HG03521 (cell line): ENCODE measurements at regions not wholly inside any gene's neighbourhood (a gene's known extent, or its start where the extent isn't known, plus 50 kb on each side); places are given as distances from the start of the nearest gene placed in this dataset.

Experiments used
- ATAC-seq: cut with Tn5 transposase; IDR thresholded peaks from one replicate; pipeline ENCODE4 v1.9.1; 2021; ENCODE audit warnings: mild to moderate bottlenecking, moderate library complexity; ENCODE audit not compliant: unreplicated experiment

DNA sequence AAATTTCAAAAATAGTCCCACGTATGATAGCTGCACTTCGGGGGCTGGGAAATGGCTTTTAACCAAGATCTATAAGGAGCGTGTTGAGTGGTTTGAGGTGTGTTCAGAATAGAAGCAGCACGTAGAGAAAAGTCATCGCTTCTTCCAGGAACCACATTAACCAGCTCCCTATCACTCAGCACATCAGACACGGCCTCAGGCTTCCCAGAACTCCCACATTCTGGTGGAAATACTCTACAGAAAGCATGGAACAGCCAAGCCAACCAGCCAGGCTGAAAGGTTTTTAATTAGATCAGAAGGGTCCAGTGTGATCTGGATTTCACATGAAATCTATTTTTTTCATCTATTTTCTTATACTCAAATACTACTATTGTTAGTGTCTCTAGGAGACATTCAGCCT, 231.5 kb upstream of the NRP1 start:
- no peak for ATAC-seq

DNA sequence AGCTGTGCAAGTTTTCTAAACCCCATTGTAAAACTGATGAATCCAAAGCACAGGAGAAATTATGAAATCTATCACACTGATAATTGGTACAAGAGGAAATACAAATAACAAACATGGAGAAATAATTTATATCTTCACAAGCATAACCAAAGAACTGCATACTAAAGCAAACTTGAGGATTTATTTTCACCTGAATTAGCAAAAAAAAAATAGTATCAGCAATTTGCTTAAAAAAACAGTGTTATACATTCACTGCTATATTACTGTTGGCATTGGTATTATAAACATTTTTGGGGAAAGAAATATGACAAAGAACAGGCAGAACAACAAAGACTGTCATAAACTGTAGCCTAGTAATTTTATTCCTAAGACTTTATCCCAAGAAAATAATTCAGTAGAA, 230.8 kb upstream of the NRP1 start:
- ATAC-seq, result no peak

DNA sequence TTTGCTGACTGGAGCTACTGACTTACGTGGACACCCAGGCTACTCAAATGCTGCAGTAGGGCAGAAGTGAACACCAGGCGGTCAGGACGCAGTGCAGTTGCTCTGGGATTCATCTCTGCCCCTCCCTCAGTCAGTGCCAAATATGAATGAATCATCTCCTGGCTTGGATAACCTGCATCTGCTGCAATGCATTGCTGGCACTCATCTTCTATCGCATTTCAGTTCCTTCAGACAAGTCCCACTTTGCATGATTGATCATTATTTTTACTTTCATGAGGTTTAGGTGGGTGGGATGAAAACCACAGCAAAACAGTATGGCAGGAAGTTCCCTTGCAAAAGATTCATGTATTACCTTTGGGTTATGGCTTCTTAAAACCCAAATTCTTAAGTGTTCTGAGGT, 224.6 kb upstream of the NRP1 start:
- no peak for ATAC-seq

DNA sequence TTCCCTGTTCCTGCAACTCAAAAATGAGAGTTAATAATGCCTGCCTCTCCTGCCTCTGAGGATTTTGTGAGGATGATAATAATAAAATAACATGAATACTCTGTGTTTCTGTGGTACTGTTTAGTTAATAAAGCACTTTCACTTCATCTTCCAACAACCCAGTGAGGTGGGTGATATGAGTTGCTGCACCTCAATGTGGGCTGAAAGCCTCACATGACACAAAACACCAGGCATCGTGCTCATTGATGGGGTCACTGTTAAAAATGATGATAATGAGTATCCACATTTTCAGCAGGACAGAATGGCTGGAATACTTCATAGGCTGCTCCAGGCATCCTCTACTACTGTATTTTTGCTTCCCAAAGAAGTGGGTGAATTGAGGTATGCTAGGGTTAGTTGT, 222.8 kb upstream of the NRP1 start:
- no peak for ATAC-seq

DNA sequence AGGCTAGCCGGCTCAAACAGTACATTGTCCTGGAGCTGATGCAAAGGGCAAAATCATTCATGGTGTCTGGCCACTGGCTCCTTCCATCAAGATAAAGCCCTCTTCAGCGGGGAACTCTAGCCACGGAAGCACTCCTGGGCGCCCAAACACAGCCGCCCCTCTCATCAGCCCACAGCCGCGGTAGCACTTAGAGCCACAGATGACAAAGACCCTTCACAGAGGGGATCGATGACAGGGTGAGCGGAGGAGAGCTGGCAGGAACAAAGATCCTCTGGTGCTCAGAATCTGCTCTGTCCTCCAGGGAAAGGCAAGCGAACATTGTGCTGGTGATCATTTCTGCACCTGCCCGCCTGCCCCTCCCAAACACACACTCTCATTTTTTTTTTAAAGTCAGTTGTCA, 222.2 kb upstream of the NRP1 start:
- ATAC-seq, result no peak

DNA sequence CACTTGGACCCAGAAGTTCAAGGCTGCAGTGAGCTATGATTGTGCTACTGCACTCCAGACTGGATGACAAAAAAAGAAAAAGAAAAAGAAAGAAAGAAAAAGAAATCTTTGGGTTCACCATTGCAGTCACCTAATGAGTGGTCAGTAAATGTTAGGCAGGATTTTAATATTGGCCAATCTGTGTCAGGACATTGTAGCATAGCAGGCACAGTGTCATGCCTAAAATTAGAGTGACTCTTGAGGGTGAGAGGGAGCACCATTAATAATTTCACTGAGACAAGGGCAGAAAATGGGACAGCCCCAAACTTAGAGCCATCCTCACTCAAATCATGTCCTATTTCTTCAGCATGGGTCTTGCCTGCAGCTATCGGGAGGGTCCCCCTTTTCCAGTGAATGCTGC, 221.6 kb upstream of the NRP1 start:
- ATAC-seq, result no peak

DNA sequence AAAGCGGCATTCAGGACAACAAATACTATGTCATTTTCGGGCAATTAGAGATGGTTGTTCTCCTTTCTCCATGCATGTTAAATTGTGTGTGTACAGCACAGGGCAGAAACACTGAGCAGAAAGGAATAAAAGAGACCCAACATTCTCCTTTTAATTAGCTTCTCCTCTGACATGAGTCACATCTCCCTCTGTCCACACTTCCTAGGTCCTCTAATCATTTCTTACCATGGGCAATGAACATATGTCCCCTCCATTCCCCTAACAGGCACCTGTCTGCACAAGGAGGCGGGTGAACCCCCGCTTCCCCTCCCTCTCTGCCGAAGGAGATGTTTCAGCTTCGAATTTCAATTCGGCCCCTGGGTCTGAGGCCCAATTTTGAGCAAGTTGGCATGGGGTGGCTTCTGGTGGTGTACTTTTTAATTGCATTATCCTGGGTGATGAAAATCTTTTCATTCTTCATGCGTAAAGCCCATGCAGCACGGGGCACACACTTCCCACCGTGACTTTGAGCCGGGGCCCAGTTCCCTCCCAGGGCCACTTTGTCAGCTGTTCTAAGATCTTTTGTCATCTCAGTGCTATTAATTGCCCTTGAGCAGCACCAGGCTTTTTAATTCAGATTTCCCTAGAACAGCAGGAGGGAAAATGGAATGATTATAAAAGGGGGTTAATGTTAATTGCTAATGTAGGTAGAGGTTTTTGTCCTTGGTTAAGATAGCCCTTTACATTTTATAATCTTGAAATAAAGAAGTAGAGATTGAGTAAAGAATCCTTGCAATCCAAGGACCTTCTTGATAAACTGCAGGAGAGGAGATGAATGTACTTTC, 219.5 kb upstream of the NRP1 start:
- no peak for ATAC-seq

DNA sequence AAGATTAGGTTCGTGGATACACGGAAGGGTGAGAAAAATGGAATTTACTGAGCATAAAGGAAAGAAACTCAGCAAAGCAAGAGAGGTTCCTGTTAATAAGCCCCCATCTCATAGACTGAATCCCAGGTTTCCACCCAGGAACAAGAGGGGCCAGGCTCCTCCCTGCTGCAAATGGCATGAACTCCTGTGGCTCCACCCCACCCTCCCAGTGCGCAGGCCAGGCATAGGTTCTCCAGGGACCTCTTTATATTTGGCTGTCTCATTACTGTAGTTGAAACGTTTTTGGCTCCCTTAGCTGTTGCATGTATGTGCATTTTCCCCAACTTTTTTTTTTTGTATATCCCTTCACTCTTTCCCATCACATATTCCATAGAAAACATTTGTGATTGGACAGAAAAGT, 217.8 kb upstream of the NRP1 start:
- no peak for ATAC-seq

DNA sequence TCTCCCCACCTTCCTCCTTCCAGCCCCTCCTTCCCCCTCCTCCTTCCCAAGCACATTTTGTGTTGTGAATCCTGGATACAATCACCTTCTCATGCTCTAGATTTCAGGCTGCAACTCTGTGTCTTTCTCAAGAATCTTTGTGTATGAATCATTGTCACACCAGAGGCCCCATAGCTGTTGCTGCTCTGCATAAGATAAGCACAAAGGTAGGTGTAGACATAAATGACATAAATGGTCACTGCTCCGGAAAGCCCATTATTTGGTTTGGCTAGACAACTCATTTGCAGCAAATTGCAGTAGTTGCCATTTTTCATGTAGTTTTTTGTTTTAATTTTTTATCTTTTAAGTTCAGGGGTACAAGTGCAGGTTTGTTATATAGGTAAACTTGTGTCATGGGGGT, 216.3 kb upstream of the NRP1 start:
- no peak for ATAC-seq

DNA sequence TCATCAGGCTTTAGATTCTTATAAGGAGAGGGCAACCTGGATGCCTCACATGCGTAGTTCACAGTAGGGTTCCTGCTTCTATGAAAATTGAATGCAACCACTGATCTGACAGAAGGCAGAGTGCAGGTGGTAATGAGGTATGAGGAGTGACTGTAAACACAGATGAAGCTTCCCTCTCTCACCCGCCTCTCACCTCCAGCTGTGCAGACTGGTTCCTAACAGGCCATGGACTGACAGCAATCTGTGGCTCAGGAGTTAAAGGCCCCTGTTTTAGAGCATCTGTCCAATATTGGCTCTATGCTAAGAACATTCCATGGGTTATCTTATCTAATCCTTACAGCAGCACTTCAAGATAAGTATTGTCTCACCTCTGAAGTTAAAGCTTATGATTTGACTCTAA, 213.5 kb upstream of the NRP1 start:
- no peak for ATAC-seq

DNA sequence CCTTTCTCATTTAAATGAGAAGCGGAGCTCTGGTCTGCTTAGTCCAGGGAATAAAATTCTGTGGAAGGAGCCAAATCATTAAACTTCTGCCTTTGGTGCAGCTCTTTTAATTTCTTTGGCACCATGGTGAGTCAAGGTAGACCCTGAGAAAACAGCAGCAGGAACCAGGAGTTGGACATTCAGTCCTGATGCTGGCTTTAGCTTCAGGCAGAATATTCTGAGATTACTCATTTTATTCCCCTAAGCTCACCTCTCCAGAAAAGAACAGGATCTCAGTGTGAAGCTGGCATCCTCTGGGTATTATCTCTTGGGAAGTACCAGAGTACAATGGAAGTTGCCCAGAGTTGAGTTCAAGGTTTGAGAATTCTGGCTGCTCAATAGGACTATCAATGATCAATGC, 211.6 kb upstream of the NRP1 start:
- ATAC-seq, result no peak

DNA sequence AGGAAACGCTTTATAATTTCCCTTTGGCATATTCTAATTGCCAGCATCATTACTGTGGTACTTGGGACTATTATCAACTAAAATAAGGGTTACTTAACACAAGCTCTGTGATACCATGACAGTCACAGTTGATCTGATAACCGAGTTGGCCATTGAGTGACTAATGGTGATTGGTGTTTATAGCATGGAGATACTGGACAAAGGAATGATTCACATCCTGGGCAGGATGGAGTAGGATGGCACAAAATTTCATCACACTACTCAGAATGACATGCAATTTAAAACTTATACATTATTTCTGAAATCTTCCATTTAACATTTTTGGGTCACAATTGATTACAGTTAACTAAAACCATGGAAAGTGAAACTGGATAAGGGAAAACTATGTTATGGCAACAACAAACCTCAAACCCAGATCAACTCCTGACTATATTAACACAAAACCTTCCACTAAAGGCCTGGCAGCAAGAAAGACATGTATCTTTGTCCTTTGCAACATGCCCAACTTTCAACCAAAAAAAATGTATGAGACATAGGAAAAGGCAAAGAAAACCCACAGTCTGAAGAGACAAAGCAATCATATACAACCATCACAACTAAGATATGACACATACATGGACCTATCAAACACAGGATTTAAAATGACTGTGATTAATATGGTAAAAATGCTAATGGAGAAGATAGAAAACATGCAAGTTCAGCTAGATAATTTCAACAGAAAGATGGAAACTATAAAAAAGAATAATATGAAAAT, 208.5 kb upstream of the NRP1 start:
- ATAC-seq, result no peak

DNA sequence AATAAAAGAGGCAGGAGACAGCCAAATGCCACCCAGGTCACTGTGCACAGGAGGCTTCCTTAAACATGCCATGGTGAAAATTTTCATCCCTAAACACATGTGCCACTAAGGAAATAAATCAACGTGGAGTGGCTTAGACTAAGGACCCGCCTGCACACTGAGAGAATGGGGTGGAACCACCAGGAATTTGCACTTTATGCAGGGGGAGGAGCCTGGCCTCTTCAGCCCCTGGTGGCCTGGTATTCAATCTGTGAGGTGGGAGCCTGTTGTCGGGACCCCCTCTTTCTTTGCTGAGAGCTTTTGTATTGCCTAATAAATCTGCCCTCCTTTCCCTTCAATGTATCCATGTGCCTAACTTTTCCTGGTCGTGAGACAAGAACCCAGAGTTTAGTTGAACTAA, 204.6 kb upstream of the NRP1 start:
- no peak for ATAC-seq

DNA sequence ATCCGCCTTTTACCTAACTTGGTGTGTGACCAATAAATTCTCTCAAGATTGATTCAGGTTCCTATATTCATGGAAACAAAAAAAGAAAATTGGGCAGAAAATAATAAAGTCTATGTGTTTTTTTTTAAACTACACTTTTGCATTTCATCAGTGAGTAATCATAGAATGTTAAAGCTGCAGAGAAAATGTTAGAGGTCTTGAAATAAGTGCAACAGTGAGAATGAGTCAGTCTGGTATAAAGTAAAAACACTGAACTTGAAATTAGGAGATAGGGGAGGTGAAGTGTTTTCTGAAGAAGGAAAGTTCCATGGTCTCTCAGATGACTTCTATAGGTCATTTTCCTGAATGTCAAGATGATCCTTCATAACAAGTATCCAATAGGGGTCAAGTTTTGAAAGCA, 202.6 kb upstream of the NRP1 start:
- ATAC-seq, result no peak

DNA sequence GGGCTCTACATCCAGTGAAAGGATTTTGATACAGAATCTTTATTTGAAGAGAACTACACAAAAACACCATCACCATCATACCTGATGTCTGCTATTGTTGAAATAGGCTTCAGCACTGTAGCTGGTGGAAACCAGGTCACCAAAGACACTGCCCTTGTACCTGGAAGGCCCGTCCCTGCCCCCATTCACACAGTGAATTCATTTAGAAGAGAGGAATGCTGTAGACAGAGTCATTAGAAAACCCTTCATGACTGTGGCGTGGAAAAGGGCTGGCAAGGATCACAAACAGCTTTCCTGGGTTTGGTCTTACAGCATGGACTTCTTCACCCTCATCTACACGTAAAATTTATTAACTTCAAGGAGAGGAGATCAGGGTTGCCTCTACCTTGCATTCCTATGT, 202.0 kb upstream of the NRP1 start:
- no peak for ATAC-seq

DNA sequence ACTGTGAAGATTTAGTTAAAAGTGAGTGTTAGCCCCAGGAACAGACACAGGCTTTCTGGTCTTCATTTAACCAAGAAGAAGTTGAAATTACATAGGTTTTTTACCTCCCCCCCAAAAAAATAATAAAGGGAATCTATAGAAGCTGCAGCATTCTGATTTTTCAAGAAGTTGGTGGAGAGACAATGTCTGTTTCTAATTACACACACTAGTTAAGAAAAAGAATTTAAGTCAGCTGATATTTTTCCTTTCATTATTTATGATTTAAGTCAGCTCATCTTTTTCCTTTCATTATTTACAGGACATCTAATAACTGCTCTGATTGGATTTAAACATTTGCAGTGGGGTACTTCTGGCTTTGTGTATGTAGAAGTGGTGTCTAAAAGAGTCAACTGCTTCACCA, 201.4 kb upstream of the NRP1 start:
- ATAC-seq, result no peak

DNA sequence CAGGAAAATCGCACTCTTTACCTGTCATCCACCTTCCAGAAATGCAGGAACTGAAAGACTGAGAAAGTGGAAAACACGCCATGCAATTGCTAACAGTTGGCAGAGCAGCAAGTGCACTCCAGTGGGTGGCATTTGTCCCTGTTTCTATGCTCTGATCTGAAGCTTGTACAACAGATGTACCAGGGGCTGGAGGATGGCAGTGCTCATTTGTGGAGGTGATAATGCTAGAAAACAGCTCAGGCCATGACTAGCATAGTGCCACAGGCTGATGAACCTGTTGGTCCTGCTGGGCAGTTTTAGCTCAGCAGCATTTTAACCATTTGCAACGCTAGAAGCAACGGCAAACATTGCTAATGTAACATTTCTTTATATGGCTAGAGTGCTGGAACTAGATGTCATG, 199.9 kb upstream of the NRP1 start:
- ATAC-seq, result no peak

DNA sequence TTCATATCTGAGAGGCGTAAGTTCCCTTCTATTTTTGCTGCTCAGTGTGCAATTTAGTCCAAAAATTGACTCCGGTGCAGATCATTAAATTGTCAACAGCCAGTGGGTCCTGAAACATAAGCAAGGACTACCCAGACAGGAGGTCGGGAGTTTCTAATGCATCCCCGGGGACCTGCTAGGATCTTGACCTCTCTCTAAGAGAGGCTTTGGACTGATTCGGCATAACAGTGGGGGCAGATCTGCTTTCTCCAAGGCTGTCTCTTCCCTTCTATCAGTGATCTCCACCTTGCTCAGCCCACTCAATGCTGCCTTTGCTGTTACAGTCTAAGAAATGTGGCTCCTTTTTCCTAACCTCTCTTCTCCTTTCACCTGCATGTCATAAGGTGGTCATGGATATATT, 199.1 kb upstream of the NRP1 start:
- no peak for ATAC-seq

DNA sequence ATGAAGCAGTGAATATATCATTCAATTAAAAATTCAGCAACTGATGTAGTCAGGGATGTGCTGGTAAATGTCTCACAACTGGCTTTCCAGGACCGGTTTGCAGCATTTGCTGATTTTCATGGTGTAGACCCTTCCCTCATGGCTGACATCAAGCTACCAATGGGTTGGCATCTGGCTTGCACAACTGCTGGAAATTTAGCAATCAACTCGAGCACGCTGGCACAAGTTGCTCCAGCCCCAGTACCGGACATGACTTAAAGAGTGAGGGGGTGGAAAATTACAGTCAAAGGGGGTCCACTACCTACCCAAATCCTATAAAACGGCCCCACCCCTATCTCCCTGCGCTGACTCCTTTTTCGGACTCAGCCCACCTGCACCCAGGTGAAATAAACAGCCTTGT, 198.4 kb upstream of the NRP1 start:
- ATAC-seq, result no peak

DNA sequence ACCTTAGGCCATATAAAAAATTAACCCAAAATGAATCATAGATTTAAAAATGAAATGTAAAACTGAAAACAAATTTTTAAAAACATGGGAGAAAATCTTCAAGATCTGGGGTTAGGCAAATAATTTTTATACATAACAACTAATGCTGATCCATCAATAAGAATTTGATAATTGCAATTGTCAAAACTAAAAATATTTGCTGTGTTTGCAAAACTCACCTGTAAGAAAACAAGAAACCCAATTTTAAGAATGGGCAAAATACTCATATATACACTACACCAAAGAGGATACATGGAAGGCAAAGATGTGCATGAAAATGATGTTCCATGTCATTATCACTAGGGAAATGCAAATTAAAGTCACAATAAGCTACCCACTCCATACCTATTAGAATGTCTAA, 194.8 kb upstream of the NRP1 start:
- ATAC-seq, result no peak

DNA sequence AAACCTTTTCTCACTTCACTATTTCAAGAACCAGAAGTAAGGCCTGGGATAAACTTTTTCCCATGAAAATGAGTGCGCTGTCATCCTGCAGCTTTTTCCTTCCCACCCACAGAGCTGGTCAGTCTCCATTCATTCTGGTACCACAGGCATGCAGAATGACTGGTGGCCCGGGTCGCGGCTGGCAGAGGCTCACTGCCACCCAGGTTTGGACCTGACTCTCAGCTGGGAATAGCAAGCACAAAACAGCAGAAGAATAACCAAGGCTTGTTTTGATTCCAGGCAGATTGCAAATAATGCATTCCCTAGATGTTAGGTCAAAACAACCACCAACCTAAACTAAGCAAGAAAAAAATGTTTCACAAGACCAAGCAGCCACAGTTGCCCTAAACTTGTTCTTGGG, 190.5 kb upstream of the NRP1 start:
- no peak for ATAC-seq

DNA sequence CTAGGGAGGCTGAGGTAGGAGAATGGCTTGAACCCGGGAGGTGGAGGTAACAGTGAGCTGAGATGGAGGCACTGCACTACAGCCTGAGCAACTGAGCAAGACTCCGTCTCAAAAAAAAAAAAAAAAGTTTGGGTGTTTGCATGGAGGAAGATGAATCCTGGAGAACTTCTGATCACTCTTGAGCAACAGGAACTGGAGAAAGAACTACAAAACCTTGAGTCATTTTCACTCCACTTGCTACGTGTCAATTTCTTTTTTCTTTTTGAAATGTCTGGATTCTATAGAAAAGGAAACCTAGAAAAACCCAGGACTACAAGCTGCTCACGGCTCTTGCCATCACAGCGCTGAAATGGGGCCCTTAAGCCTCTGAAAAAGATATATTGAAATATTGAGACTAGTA, 189.6 kb upstream of the NRP1 start:
- ATAC-seq, result no peak
